ENCODE measurements at regions not wholly inside any gene's neighbourhood (a gene's known extent, or its start where the extent isn't known, plus 50 kb on each side); places are given as distances from the start of the nearest gene placed in this dataset.

DNA sequence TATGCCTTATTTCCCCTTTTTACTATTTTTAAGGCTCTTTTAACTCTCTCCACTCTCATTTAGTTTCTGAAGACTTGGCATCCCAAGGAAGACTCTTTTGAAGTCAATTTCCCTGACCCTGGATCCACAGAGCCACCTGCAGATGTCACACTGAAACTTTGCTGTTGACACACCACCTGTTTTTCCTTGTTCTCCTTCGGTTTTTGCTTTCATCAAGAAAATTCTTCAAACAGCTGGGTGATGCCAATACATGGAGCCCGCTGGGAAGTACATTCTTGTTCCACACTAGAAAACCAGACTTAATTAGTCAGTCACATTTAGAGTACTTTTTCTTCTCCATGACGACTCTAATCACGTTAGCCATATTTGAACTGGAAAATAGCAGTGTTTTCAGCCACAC is 293.9 kb downstream of the PDGFC start:
- intact Hi-C loops (cut with DNase I; ENCODE audit: low total_unique reads) (loop anchor here (2.0 to 10.0 kb wide), 2 partner anchors 203 to 287 kb away; no protein-coding TSS in a partner anchor), in situ Hi-C loops (cut with MboI; ENCODE audit: low sequenced_read_pairs in 4 of 4) (no loop called here)
- no peaks in the 10 kb centered on the region for H3K27me3 ChIP-seq
- DNase-seq, result no peak
- no peaks in the 10 kb centered on the region for H3K36me3 ChIP-seq
- H3K27ac ChIP-seq, result no peak overlapping the region
- no peaks in the 10 kb centered on the region for H3K9me3 ChIP-seq
- H3K4me3 ChIP-seq, result no peak overlapping the region
- ATAC-seq, result no peak
- TF ChIP-seq, protein P1, sequence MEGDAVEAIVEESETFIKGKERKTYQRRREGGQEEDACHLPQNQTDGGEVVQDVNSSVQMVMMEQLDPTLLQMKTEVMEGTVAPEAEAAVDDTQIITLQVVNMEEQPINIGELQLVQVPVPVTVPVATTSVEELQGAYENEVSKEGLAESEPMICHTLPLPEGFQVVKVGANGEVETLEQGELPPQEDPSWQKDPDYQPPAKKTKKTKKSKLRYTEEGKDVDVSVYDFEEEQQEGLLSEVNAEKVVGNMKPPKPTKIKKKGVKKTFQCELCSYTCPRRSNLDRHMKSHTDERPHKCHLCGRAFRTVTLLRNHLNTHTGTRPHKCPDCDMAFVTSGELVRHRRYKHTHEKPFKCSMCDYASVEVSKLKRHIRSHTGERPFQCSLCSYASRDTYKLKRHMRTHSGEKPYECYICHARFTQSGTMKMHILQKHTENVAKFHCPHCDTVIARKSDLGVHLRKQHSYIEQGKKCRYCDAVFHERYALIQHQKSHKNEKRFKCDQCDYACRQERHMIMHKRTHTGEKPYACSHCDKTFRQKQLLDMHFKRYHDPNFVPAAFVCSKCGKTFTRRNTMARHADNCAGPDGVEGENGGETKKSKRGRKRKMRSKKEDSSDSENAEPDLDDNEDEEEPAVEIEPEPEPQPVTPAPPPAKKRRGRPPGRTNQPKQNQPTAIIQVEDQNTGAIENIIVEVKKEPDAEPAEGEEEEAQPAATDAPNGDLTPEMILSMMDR (IDR thresholded peaks at IDR 0.05 in 4 of 5, conservative IDR thresholded peaks at IDR 0.05 in 1 of 5), result no peak
- TF ChIP-seq POLR2A (IDR thresholded peaks at IDR 0.05), result no peak
- H3K4me1 ChIP-seq, result peaks cover 0 to 3% of the 10 kb centered on the region in 2 donors

DNA sequence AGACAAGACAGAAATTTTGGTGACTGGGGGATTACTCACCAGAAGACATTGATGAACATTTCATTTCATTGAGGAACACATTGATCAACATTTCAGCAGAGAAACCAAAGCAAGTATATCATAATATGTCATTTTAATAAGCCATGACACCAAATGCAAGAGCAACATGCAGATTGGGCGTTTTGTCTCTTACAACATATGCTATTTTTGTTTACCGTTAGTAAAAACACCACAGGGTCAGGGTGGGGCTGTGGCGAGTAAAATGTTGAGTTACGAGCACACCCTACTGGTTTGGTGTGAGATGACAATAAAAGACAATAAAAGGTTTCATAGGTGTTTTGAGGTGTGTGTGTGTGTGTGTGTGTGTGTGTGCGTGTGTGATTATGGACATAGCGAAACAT is 294.5 kb downstream of the PDGFC start:
- Histone ChIP-seq H3K4me1 (peaks cover 0 to 6% of the 10 kb centered on the region in 2 donors), H3K4me3 (no peak overlapping the region), H3K27me3 (no peaks in the 10 kb centered on the region), H3K27ac (no peak overlapping the region), H3K9me3 (no peaks in the 10 kb centered on the region), H3K36me3 (no peaks in the 10 kb centered on the region)
- TF ChIP-seq, protein P1 (IDR thresholded peaks at IDR 0.05 in 4 of 5, conservative IDR thresholded peaks at IDR 0.05 in 1 of 5), result peak in 2 of 5 experiments; percentile 17 to 19
- TF ChIP-seq POLR2A (IDR thresholded peaks at IDR 0.05), result no peak
- ATAC-seq (peak in 1 of 2 donors; percentile 66), DNase-seq (no peak)
- intact Hi-C loops (cut with DNase I; ENCODE audit: low total_unique reads) (loop anchor here (2.0 to 10.0 kb wide), 2 partner anchors 202 to 288 kb away; no protein-coding TSS in a partner anchor), in situ Hi-C loops (cut with MboI; ENCODE audit: low sequenced_read_pairs in 4 of 4) (no loop called here)

DNA sequence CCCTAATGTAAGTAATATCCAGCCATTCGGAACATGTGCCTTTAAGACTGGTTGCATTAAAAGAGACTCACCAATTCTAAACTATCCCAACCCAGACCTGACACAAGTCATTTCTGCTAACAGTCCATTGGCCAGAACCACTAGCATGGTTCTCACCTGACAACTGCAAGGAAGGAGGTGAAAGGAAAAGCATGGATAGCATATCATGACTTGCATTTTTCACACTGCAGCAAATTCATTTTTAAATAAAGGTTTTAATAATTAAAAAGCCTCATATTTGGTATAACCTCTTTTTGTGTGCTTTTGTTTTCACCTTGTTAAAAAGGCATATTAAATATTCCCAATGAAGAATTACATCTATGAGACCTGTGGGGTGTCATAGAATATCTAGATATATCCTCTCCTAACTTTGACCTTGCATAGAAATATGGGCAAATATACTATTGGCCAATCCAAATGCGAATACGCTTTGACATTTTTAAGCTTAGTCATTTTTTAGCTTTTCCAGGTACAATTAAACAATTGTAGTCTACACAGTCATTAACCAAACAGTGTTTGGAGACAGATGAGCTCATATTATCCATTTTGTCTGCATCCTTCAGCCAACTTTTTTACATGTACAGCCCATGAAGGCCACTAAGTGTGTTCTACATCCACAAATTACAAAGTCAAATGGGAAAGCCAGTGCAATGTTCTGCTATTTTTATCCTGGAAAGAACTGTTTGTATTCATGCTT is 295.3 kb downstream of the PDGFC start:
- DNase-seq (no peak), ATAC-seq (no peak)
- no peak overlapping the region for H3K4me3 ChIP-seq
- no peak for TF ChIP-seq POLR2A (IDR thresholded peaks at IDR 0.05)
- TF ChIP-seq, protein P1 (IDR thresholded peaks at IDR 0.05 in 4 of 5, conservative IDR thresholded peaks at IDR 0.05 in 1 of 5), result no peak
- H3K27me3 ChIP-seq, result no peaks in the 10 kb centered on the region
- H3K36me3 ChIP-seq, result no peaks in the 10 kb centered on the region
- intact Hi-C loops (cut with DNase I; ENCODE audit: low total_unique reads), result loop anchor here (2.0 to 10.0 kb wide), 2 partner anchors 201 to 289 kb away; no protein-coding TSS in a partner anchor
- H3K4me1 ChIP-seq, result peaks cover 0 to 6% of the 10 kb centered on the region in 2 donors
- H3K27ac ChIP-seq, result no peak overlapping the region
- in situ Hi-C loops (cut with MboI; ENCODE audit: low sequenced_read_pairs in 4 of 4), result no loop called here
- H3K9me3 ChIP-seq, result no peaks in the 10 kb centered on the region

DNA sequence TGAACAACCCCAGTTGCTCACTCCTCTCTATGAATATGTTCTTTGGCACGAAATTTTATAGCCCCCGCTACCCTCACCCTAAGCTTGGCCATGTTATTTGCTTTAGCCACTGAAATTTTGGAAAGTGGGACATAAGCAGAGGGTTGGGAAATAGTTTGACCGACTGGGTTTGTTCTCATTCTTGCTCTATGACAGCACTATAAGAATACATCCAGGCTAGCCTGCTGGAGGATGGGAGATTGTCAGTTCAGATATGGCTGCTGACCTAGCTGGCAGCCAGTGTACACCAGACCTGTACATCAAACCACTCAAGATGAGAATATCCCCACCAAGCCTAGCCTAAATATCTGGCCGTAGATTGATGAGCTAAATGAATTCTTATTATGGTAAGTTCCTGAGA is 298.1 kb downstream of the PDGFC start:
- Histone ChIP-seq H3K36me3 (no peaks in the 10 kb centered on the region), H3K27ac (no peak overlapping the region), H3K9me3 (no peaks in the 10 kb centered on the region), H3K27me3 (no peaks in the 10 kb centered on the region), H3K4me1 (peaks cover 0 to 6% of the 10 kb centered on the region in 2 donors), H3K4me3 (no peak overlapping the region)
- no peak for ATAC-seq
- TF ChIP-seq, protein P1 (IDR thresholded peaks at IDR 0.05 in 4 of 5, conservative IDR thresholded peaks at IDR 0.05 in 1 of 5), result no peak
- no peak for TF ChIP-seq POLR2A (IDR thresholded peaks at IDR 0.05)
- DNase-seq, result no peak
- intact Hi-C loops (cut with DNase I; ENCODE audit: low total_unique reads) (loop anchor here (10.0 kb wide), 1 partner anchor 291 kb away; no protein-coding TSS in a partner anchor), in situ Hi-C loops (cut with MboI; ENCODE audit: low sequenced_read_pairs in 4 of 4) (no loop called here)

Measured in gastrocnemius medialis (tissue), 4 donors.